Activated CD8-positive, alpha-beta memory T cell treated with anti-CD3 and anti-CD28 coated beads for 1 hour (primary cell): ENCODE measurements at regions not wholly inside any gene's neighbourhood (a gene's known extent, or its start where the extent isn't known, plus 50 kb on each side); places are given as distances from the start of the nearest gene placed in this dataset.

Source experiments
- DNase-seq, 2 donors: peaks; one replicate each; pipeline ENCODE4 v3.0.0-alpha.2; 2020; ENCODE audit warnings: low read depth in 1 of 2; ENCODE audit errors: extremely low read depth in 1 of 2

DNA sequence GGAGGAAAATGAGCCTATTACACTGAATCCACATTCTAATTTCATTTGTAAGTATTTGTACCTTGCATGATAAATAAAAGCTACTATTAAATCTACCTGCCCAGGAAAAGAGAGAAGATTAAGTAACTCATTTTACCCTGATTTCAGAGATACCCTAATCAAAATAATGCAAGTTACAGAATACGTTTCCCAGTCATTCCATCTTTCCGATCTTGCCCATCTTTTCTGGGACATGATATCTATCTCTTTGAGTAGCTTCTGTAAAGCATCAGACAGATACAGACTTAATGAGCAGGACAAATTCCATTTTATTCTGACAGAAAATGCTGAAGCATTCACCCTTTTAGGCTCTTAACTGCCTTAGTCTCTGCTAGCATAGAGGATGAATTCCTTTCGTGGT, 56.6 kb downstream of the SPRY2 start:
- no peak for DNase-seq

DNA sequence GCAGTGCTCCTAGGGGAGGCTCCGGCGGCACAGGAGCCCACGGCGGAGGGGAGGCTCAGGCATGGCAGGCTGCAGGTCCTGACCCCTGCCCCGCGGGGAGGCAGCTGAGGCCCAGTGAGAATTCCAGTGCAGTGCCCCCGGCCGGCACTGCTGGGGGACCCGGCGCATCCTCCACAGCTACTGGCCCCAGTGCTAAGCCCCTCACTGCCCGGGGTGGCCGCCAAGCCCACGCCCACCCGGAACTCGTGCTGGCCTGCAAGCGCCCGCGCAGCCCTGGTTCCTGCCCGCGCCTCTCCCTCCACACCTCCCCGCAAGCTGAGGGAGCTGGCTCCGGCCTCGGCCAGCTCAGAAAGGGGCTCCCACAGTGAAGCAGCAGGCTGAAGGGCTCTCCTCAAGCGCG, 62.2 kb downstream of the SPRY2 start:
- no peak for DNase-seq

DNA sequence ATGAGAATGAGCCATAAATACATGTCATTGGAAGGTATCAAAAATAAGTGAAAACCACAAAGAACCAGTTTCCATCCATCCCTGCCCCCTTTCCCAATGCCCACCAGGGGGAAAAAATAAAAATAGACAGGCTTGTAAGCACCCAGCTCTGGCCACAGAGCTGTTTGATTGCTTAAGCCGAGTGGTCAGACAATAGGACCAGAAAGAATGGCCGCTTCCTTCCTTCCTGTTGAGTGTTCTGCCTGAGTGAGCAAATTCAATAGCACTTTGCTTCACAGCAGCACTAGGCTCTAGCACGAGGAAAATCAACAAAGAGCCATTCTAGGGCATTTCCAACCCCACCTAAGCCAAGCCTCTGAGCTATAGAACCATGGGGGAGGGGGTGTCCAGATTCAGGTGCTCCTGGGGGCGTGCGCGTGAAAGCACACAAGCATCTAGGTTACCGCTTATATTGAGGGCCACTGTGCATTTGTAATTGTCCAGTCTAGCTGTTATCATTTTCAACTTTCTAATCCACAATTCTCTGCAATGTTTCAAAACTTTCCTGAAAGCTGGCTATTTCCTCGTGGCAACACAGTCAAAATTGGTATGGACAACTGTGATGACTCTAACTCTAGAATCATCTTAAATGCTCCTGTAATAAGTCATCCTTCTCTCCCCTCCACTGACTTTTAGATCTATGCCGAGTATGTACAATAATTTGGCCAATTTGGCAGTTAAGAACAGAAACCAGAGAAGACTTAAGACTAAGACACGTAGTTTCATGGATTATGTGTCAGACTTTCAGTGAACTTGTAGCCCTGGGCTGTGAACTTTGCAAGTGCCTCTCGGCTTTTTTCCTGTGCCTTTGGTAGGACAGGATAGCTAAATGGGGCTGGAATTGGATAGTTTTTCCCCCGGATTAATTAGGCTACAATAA, 64.3 kb downstream of the SPRY2 start:
- no peak for DNase-seq

DNA sequence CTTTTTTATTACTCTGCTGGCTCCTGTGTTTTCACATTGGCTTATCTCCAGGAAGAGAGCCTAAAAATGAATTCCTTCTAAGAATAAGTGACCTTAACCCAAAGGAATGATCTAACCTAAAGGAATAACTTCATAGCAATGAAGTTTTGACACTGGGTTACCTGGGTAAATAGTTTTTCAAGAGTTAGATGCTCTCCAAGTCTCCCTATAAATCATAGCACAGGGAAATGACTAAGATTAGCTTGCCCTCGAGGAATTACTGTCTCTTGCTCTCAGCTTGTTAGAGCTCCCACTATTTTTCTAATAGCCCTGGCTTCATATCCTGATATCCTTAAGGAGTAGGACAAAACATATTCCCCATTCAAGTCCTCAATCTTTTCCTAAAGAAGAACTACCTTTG, 66.3 kb downstream of the SPRY2 start:
- no peak for DNase-seq

DNA sequence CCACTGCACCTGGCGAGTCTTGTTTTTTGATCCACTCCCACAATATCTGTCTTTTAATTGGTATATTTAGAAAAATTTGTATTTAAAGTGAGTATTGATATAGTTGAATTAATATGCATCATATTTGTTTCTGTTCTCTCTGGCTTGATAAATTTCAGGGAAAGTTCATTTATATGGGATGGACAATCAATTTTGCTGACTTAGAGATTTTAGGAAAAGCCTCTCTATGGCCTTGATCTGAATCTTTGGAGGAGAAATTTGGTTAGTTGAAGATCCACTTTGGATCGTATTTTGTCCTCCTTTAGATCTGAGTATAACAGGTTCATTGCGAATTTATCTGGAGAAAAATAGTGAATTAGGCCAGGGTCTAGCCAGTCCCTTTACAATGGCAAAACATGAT, 67.2 kb downstream of the SPRY2 start:
- no peak for DNase-seq

DNA sequence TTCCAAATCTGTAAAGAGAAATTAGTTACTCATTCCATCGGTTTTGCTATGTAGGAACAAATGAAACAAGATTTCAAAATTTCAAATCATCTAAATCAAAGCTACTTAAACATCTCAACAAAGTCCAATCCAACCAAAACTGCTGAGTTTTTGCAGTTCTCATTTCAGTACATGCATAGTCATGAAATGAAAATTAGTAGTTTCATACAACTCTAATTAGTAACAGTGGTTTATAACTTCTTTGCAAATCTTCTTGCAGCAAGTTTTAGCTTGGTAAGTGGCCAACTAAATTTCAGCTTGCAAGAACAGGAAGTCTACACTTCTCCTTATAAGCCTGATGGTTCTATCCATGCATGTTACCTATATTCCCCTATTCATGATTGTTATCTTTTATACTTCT, 75.6 kb downstream of the SPRY2 start:
- no peak for DNase-seq

DNA sequence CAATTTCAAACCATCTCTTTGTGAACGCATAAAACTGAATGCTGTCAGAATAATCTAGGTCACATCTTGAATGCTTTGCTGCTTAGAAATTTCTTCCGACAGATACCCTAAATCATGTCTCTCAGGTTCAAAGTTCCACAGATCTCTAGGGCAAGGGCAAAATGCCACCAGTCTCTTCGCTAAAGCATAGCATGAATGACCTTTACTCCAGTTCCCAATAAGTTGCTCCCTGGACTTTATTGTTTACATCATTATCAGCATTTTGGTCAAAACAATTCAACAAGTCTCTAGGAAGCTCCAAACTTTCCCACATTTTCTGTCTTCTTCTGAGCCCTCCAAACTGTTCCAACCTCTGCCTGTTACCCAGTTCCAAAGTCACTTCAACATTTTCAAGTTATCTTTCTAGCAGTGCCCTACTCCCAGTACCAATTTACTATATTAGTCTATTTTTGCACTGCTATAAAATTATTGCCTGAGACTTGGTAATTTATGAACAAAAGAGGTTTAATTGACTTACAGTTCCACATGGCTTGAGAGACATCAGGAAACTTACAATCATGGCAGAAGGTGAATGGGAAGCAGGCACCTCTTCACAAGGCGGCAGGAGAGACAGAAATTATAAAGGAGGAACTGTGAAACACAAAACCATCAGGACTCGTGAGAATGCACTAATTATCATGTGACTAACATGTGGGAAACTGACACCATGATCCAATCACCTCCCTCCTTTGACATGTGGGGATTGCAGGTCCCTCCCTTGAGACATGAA, 77.0 kb downstream of the SPRY2 start:
- DNase-seq, result no peak

DNA sequence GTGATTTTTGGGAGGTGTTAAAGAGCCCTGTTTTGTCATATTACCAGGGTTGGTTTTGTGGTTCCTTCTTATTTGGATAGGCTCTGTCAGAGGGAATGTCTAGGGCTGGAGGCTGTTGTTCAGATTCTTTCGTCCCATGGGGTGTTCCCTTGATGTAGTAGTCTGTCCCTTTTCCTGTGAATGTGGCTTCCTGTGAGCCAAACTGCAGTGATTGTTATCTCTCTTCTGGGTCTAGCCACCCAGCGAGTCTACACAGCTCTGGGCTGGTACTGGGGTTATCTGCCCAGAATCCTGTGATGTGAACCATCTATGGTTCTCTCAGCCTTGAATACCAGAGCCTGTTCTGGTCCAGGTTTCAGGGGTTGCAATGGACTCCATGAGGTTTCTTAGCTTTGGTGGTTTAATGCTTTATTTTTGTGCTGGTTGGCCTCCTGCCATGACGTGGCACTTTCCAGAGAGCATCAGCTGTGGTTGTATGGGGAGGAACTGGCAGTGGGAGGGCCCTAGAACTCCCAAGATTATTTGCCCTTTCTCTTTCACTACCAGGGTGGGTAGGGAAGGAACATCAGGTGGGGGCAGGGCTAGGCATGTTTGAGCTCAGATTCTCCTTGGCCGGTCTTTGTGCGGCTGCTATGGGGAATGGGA, 78.8 kb downstream of the SPRY2 start:
- DNase-seq, result no peak

GRCh38 chr13:80259159-80259558, 81.8 kb downstream of the SPRY2 start:
- DNase-seq, result no peak

DNA sequence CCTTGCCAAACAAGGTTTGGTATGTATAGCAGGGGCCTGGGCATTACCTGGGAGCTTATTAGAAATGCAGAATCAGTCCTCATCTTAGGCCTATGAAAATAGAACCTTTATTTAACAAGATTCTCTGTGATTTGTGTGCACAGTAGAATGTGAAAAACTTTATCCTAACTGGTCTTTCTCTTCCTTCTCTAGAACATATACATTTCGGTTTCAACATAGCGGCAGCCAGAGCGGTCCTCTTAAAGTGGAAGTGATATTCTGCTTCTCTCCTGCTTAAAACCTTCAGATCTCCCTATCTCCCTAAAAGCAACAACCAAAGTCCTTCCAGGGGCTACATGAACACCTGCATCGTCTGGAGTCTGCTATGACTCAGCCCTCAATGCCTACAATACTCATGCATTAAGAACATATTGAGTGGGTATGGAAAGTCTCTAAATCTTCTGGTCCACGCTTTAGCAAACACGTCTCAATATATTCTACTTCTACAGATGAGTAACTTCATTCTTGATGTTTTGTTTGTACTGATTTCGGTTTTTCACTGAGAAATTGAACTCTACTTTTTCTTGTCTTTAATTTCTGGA, 84.5 kb downstream of the SPRY2 start:
- DNase-seq, result no peak

GRCh38 chr13:80255946-80256345, 85.0 kb downstream of the SPRY2 start:
- no peak for DNase-seq

DNA sequence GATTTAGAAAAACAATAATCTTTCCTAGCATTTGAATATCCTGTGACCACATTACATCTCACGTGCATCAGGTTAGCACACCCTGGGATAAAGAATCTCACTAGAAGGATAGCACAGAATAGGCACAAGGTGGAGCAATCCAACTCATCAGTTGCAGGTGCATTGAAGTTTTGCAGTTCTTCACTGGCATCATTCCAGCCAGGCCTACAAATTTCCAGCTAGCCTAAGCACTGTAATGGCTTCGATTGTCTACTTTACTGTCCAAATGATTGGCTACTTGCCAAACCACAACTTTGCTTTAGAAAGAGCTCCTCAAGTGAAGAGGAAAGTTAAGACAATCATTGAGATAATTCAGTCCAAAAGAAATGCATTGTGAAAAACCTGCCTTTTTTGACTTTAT, 89.5 kb downstream of the SPRY2 start:
- no peak for DNase-seq

DNA sequence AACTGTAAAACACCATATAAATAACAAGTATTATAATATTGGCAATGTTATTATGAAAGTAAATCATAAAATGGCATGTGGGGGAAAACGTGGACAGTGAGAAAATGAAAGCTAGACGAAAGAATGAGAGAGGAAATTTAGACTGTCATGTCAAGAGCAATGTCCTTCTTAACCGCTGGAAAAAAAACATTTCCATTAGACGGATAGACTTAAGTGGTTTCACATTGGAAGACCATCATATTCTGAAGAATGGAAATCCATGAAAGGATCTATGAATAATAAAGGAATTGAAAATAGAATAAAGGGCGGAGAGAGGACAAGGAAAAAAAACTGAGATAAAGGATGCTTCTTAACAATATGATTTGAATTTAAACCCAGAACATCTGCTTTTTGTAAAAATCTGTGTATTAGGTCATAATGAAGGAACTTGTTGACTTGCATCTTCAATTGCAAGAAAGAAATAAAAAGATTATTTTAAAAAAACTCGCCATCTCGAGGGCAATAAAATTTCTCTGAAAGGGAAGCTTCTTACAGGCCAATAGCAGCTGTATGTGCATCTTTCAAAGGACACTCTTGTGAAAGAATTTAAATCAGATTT, 90.6 kb downstream of the SPRY2 start:
- no peak for DNase-seq

DNA sequence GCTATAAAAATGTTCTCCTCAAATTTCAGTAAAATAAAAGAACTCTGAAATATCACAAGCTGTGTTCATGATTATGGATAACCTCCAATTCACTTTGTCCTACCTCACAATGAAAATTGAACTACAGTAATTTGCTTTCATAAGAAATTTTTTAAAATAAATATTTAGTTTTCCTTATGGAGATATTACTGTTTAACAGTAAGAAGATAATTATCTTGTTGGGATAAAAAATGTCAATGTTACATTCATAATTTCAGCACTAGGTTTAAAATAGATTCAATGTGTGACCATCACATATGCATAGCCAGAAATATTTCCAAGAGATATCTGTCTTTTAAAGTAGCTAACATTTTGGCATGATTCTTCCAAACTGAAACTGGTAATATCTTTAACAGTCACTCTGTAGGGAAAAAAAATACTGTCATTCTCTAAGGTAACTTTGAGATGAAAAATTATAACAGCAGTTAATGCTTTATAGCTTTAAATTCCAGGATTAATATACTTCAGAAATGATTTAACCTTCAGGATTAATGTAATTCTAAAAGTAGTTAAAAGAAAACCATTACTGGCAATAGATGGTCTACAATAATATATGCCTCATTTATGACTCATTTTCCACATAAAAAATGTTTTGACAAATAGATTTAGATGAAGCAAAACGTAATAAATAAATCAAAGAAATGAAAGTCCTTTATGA, 91.3 kb downstream of the SPRY2 start:
- no peak for DNase-seq

- DNase-seq, result no peak
These were observed 95.7 kb downstream of the SPRY2 start for GRCh38 chr13:80245162-80245733.

DNA sequence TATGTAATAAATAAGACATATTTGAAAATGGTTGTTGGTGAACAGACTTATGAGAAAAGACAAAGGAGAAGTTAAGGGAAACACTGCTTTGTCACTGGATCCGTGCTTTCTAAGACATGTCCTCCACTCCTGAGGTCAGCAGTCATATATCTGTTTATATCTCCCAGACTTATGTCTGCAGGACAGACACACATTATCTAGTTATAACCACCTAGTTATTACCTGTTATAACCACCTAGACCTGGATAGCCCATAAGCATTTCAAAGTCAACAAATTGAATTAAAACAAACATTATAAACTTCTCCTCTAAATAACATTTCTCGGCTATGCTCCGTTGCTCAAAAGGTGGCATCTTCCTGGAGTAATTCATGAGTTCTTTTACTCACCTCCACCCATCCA, 96.4 kb downstream of the SPRY2 start:
- no peak for DNase-seq

DNA sequence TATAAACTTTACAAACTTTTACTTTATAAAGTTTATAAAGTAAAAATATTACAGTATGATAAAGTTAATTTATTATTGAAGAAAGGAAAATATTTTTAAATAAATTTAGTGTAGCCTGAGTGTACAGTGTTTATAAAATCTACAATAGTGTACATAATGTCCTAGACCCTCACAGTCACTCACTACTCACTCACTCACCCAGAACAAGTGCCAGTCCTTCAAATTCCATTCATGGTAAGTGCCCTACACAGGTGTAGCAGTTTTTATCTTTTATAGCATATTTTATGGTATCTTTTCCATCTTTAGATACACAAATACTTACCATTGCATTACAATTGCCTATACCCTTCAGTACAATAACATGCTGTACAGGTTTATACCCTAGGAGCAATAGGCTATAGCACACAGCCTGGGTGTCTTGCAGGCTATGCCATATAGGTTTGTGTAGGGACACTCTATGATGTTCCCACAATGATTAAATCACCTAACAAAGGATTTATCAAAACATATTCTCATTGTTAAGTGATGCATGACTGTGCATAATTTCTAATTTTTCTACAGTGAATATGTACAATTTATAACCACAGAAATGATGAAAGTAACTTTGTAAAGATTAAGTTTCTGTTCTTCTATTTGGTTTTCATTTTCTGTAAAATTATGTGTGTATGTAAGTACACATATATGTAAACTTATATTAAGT, 98.0 kb downstream of the SPRY2 start:
- DNase-seq, result no peak

- no peak for DNase-seq
These were observed 101.2 kb downstream of the SPRY2 start for GRCh38 chr13:80239571-80240255.

DNA sequence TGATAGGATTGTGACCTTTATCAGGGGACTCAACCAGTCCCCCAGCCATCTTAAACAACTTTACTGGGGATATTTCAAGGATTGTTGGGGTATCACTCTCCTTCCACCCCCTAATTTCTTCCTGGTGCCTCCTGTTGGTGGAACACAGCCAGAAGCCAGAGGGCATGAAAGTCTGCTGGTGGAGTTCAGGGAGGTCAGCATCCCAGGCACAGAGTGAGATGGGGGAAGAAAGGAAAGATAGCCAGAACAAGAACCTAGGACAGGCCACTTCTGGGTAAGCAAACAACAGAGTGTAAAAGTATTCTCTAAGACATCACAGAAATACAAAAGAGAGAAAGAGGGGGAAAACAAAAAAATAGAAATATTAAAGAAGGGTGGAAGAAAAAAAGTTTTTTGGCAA, 101.8 kb downstream of the SPRY2 start:
- no peak for DNase-seq
